Vagina (tissue), 2 donors: ENCODE measurements at regions not wholly inside any gene's neighbourhood (a gene's known extent, or its start where the extent isn't known, plus 50 kb on each side); places are given as distances from the start of the nearest gene placed in this dataset.

Experiments
- CTCF ChIP-seq, 3 experiments: fragments of 450-650 bp in 2 of 3; fragments of 200-600 bp in 1 of 3; sonication (generic) in 1 of 3; IDR thresholded peaks; one replicate each; pipeline ENCODE4 v1.5.1; 2017 to 2019; ENCODE audit warnings: antibody characterized with exemption in 3 of 3, mild to moderate bottlenecking in 2 of 3, moderate library complexity in 2 of 3
- POLR2A ChIP-seq, 2 donors: fragments of 450-650 bp; IDR thresholded peaks; one replicate each; pipeline ENCODE4 v1.6.1; 2017; ENCODE audit warnings: antibody characterized with exemption in 2 of 2, mild to moderate bottlenecking in 2 of 2, moderate library complexity in 2 of 2
- POLR2AphosphoS5 ChIP-seq, 2 donors: sonication (generic); formaldehyde crosslinking; IDR thresholded peaks; one replicate each; pipeline ENCODE4 v1.9.0; 2017; ENCODE audit warnings: antibody characterized with exemption in 2 of 2, mild to moderate bottlenecking in 2 of 2, low read depth in 1 of 2; ENCODE audit not compliant: insufficient read depth in 1 of 2

GRCh38 chr14:53849549-53849948 lies 107.1 kb downstream of the BMP4 start:
- no peak for TF ChIP-seq CTCF (IDR thresholded peaks at IDR 0.05)
- no peak for TF ChIP-seq POLR2A (IDR thresholded peaks at IDR 0.05)
- TF ChIP-seq POLR2AphosphoS5 (IDR thresholded peaks at IDR 0.05; ENCODE audit: insufficient read depth in 1 of 2, low read depth in 1 of 2): no peak
